WTC11 (cell line): ENCODE measurements at regions not wholly inside any gene's neighbourhood (a gene's known extent, or its start where the extent isn't known, plus 50 kb on each side); places are given as distances from the start of the nearest gene placed in this dataset.

Source experiments
- ATAC-seq: fragments of 200-7000 bp; cut with Tn5 transposase; 2 replicates; pipeline ENCODE4 v1.10.0; 2021; ENCODE audit warnings: mild to moderate bottlenecking, moderate library complexity
- CTCF ChIA-PET: fragments of 300-600 bp; sonication (Branson Sonifier 250); formaldehyde crosslinking; loops from one replicate; lab custom pipeline; 2021; ENCODE audit warnings: antibody characterized with exemption; lab: Charles Lee
- POLR2A ChIA-PET: fragments of 350-600 bp; sonication (Branson Sonifier 250); formaldehyde crosslinking; loops from one replicate; lab custom pipeline; 2021; ENCODE audit warnings: antibody characterized with exemption; lab: Charles Lee
- DNase-seq: peaks from one replicate; pipeline ENCODE4 v3.0.0; 2021; ENCODE audit warnings: low spot score
- H3K27ac Mint-ChIP-seq: 2 replicates; pipeline ENCODE4 v1.8.0; 2021; ENCODE audit warnings: mixed read lengths
- H3K27me3 Mint-ChIP-seq: 2 replicates; pipeline ENCODE4 v1.8.0; 2021; ENCODE audit warnings: low read depth, mild to moderate bottlenecking, moderate library complexity, mixed read lengths
- H3K36me3 Mint-ChIP-seq: 2 replicates; pipeline ENCODE4 v1.8.0; 2021; ENCODE audit warnings: mixed read lengths
- H3K4me1 Mint-ChIP-seq: 2 replicates; pipeline ENCODE4 v1.8.0; 2022; ENCODE audit warnings: mixed read lengths
- H3K4me3 Mint-ChIP-seq: 2 replicates; pipeline ENCODE4 v1.8.0; 2021; ENCODE audit warnings: mild to moderate bottlenecking, moderate library complexity, mixed read lengths
- H3K9me3 Mint-ChIP-seq: 2 replicates; pipeline ENCODE4 v1.8.0; 2021; ENCODE audit warnings: mixed read lengths
- ATF1 ChIP-seq: sonication (generic); formaldehyde crosslinking; IDR thresholded peaks from 2 replicates; pipeline ENCODE4 v1.8.1; 2023; ENCODE audit warnings: mild to moderate bottlenecking, moderate library complexity, missing genetic modification reagents
- CREM ChIP-seq: sonication (generic); formaldehyde crosslinking; IDR thresholded peaks from 2 replicates; pipeline ENCODE4 v1.8.1; 2022; ENCODE audit warnings: mild to moderate bottlenecking, missing genetic modification reagents, moderate library complexity
- ELF4 ChIP-seq: sonication (generic); formaldehyde crosslinking; IDR thresholded peaks from 2 replicates; pipeline ENCODE4 v1.8.1; 2022; ENCODE audit warnings: low read depth, mild to moderate bottlenecking, moderate library complexity, missing genetic modification reagents
- ETV6 ChIP-seq: sonication (generic); formaldehyde crosslinking; IDR thresholded peaks from 2 replicates; pipeline ENCODE4 v1.8.1; 2022; ENCODE audit warnings: mild to moderate bottlenecking, missing genetic modification reagents
- FOXK1 ChIP-seq: sonication (generic); formaldehyde crosslinking; IDR thresholded peaks from 2 replicates; pipeline ENCODE4 v1.8.0; 2022; ENCODE audit warnings: mild to moderate bottlenecking, moderate library complexity, missing genetic modification reagents
- NR2C2 ChIP-seq: sonication (generic); formaldehyde crosslinking; IDR thresholded peaks from 2 replicates; pipeline ENCODE4 v1.8.0; 2022; ENCODE audit warnings: mild to moderate bottlenecking, missing genetic modification reagents
- SMAD3 ChIP-seq: sonication (generic); formaldehyde crosslinking; IDR thresholded peaks from 2 replicates; pipeline ENCODE4 v1.8.0; 2022; ENCODE audit warnings: missing genetic modification reagents, mild to moderate bottlenecking, borderline replicate concordance
- TEAD1 ChIP-seq: sonication (generic); formaldehyde crosslinking; IDR thresholded peaks from 2 replicates; pipeline ENCODE4 v1.8.0; 2022; ENCODE audit warnings: mild to moderate bottlenecking, missing genetic modification reagents
- ZNF396 ChIP-seq: fragments of 250-450 bp; sonication (Bioruptor Pico); IDR thresholded peaks from 2 replicates; pipeline ENCODE4 v1.8.0; 2021; ENCODE audit warnings: mild to moderate bottlenecking, moderate library complexity, borderline replicate concordance
- ZNF416 ChIP-seq: fragments of 250-450 bp; sonication (Bioruptor Pico); IDR thresholded peaks from 2 replicates; pipeline ENCODE4 v1.9.0; 2021; ENCODE audit warnings: mild to moderate bottlenecking, inconsistent platforms
- TF ChIP-seq, protein P1 (sequence below): fragments of 250-450 bp; sonication (Bioruptor Pico); IDR thresholded peaks from 2 replicates; pipeline ENCODE4 v1.9.0; 2021; ENCODE audit warnings: mild to moderate bottlenecking
- TF ChIP-seq, protein P2 (sequence below): sonication (generic); formaldehyde crosslinking; IDR thresholded peaks from 2 replicates; pipeline ENCODE4 v1.8.1; 2023; ENCODE audit warnings: mild to moderate bottlenecking, missing genetic modification reagents, moderate library complexity
- TF ChIP-seq, protein P3 (sequence below): fragments of 250-450 bp; sonication (Bioruptor Pico); IDR thresholded peaks from 2 replicates; pipeline ENCODE4 v1.9.0; 2021; ENCODE audit warnings: moderate library complexity, mild to moderate bottlenecking, inconsistent platforms, borderline replicate concordance
- TF ChIP-seq, protein P4 (sequence below): sonication (generic); formaldehyde crosslinking; IDR thresholded peaks from 2 replicates; pipeline ENCODE4 v1.8.1; 2023; ENCODE audit warnings: mild to moderate bottlenecking, moderate library complexity, missing genetic modification reagents
- TF ChIP-seq, protein P5 (sequence below): sonication (generic); formaldehyde crosslinking; IDR thresholded peaks from 2 replicates; pipeline ENCODE4 v1.8.1; 2023; ENCODE audit warnings: mild to moderate bottlenecking, missing genetic modification reagents, borderline replicate concordance
- TF ChIP-seq, protein P6 (sequence below): sonication (generic); formaldehyde crosslinking; IDR thresholded peaks from 2 replicates; pipeline ENCODE4 v1.8.0; 2023; ENCODE audit warnings: missing genetic modification reagents
- TF ChIP-seq, protein P7 (sequence below): sonication (generic); formaldehyde crosslinking; IDR thresholded peaks from 2 replicates; pipeline ENCODE4 v1.8.1; 2022; ENCODE audit warnings: mild to moderate bottlenecking, moderate library complexity, missing genetic modification reagents

DNA sequence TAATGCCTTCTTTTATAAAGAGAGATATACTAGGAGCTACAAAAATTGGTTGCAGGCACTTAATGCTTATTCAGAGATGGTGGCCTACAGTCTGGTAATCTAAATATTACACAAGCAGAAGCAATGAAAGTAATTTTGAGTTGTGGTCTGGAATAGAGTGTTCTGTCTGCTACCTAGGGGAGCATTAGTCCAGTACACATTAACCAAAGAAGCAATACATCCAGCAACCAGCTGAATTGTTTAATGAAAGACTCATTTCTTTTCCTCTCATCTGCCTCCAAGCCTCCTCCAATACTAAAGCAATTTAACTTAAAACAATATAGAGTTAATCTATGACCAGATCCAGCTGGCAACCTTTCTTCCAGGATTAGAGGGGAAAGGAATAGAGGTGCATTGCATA lies 877.1 kb upstream of the CNTN5 start:
- peaks cover 45% of the 10 kb centered on the region for H3K9me3 Mint-ChIP-seq
- TF ChIP-seq ATF1 (no peak), FOXK1 (CRISPR knock-in tag) (no peak), TEAD1 (no peak), ZNF396 (CRISPR knock-in tag) (no peak), ELF4 (CRISPR knock-in tag) (no peak), ZNF416 (no peak), ETV6 (CRISPR knock-in tag) (no peak), CREM (CRISPR knock-in tag) (no peak), SMAD3 (CRISPR knock-in tag) (no peak), NR2C2 (no peak)
- TF ChIP-seq, protein P1, sequence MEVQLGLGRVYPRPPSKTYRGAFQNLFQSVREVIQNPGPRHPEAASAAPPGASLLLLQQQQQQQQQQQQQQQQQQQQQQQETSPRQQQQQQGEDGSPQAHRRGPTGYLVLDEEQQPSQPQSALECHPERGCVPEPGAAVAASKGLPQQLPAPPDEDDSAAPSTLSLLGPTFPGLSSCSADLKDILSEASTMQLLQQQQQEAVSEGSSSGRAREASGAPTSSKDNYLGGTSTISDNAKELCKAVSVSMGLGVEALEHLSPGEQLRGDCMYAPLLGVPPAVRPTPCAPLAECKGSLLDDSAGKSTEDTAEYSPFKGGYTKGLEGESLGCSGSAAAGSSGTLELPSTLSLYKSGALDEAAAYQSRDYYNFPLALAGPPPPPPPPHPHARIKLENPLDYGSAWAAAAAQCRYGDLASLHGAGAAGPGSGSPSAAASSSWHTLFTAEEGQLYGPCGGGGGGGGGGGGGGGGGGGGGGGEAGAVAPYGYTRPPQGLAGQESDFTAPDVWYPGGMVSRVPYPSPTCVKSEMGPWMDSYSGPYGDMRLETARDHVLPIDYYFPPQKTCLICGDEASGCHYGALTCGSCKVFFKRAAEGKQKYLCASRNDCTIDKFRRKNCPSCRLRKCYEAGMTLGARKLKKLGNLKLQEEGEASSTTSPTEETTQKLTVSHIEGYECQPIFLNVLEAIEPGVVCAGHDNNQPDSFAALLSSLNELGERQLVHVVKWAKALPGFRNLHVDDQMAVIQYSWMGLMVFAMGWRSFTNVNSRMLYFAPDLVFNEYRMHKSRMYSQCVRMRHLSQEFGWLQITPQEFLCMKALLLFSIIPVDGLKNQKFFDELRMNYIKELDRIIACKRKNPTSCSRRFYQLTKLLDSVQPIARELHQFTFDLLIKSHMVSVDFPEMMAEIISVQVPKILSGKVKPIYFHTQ (CRISPR knock-in tag) = no peak
- TF ChIP-seq, protein P2, sequence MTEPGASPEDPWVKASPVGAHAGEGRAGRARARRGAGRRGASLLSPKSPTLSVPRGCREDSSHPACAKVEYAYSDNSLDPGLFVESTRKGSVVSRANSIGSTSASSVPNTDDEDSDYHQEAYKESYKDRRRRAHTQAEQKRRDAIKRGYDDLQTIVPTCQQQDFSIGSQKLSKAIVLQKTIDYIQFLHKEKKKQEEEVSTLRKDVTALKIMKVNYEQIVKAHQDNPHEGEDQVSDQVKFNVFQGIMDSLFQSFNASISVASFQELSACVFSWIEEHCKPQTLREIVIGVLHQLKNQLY (CRISPR knock-in tag) = no peak
- TF ChIP-seq, protein P3, sequence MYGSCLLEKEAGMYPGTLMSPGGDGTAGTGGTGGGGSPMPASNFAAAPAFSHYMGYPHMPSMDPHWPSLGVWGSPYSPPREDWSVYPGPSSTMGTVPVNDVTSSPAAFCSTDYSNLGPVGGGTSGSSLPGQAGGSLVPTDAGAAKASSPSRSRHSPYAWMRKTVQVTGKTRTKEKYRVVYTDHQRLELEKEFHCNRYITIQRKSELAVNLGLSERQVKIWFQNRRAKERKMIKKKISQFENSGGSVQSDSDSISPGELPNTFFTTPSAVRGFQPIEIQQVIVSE (CRISPR knock-in tag) = no peak
- TF ChIP-seq, protein P4, sequence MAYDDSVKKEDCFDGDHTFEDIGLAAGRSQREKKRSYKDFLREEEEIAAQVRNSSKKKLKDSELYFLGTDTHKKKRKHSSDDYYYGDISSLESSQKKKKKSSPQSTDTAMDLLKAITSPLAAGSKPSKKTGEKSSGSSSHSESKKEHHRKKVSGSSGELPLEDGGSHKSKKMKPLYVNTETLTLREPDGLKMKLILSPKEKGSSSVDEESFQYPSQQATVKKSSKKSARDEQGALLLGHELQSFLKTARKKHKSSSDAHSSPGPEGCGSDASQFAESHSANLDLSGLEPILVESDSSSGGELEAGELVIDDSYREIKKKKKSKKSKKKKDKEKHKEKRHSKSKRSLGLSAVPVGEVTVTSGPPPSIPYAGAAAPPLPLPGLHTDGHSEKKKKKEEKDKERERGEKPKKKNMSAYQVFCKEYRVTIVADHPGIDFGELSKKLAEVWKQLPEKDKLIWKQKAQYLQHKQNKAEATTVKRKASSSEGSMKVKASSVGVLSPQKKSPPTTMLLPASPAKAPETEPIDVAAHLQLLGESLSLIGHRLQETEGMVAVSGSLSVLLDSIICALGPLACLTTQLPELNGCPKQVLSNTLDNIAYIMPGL (CRISPR knock-in tag) = no peak
- TF ChIP-seq, protein P5, sequence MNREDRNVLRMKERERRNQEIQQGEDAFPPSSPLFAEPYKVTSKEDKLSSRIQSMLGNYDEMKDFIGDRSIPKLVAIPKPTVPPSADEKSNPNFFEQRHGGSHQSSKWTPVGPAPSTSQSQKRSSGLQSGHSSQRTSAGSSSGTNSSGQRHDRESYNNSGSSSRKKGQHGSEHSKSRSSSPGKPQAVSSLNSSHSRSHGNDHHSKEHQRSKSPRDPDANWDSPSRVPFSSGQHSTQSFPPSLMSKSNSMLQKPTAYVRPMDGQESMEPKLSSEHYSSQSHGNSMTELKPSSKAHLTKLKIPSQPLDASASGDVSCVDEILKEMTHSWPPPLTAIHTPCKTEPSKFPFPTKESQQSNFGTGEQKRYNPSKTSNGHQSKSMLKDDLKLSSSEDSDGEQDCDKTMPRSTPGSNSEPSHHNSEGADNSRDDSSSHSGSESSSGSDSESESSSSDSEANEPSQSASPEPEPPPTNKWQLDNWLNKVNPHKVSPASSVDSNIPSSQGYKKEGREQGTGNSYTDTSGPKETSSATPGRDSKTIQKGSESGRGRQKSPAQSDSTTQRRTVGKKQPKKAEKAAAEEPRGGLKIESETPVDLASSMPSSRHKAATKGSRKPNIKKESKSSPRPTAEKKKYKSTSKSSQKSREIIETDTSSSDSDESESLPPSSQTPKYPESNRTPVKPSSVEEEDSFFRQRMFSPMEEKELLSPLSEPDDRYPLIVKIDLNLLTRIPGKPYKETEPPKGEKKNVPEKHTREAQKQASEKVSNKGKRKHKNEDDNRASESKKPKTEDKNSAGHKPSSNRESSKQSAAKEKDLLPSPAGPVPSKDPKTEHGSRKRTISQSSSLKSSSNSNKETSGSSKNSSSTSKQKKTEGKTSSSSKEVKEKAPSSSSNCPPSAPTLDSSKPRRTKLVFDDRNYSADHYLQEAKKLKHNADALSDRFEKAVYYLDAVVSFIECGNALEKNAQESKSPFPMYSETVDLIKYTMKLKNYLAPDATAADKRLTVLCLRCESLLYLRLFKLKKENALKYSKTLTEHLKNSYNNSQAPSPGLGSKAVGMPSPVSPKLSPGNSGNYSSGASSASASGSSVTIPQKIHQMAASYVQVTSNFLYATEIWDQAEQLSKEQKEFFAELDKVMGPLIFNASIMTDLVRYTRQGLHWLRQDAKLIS (CRISPR knock-in tag) = no peak
- TF ChIP-seq, protein P6, sequence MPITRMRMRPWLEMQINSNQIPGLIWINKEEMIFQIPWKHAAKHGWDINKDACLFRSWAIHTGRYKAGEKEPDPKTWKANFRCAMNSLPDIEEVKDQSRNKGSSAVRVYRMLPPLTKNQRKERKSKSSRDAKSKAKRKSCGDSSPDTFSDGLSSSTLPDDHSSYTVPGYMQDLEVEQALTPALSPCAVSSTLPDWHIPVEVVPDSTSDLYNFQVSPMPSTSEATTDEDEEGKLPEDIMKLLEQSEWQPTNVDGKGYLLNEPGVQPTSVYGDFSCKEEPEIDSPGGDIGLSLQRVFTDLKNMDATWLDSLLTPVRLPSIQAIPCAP (CRISPR knock-in tag) = no peak
- TF ChIP-seq, protein P7, sequence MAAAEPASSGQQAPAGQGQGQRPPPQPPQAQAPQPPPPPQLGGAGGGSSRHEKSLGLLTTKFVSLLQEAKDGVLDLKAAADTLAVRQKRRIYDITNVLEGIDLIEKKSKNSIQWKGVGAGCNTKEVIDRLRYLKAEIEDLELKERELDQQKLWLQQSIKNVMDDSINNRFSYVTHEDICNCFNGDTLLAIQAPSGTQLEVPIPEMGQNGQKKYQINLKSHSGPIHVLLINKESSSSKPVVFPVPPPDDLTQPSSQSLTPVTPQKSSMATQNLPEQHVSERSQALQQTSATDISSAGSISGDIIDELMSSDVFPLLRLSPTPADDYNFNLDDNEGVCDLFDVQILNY = no peak
- POLR2A ChIA-PET = no interaction called here
- H3K4me1 Mint-ChIP-seq = no peaks in the 10 kb centered on the region
- no peak overlapping the region for H3K27ac Mint-ChIP-seq
- H3K36me3 Mint-ChIP-seq = peaks cover 23% of the 10 kb centered on the region
- no peak overlapping the region for H3K4me3 Mint-ChIP-seq
- no peaks in the 10 kb centered on the region for H3K27me3 Mint-ChIP-seq
- CTCF ChIA-PET = no interaction called here
- ATAC-seq = no peak
- no peak for DNase-seq
